ENCODE measurements at regions not wholly inside any gene's neighbourhood (a gene's known extent, or its start where the extent isn't known, plus 50 kb on each side); places are given as distances from the start of the nearest gene placed in this dataset.

DNA sequence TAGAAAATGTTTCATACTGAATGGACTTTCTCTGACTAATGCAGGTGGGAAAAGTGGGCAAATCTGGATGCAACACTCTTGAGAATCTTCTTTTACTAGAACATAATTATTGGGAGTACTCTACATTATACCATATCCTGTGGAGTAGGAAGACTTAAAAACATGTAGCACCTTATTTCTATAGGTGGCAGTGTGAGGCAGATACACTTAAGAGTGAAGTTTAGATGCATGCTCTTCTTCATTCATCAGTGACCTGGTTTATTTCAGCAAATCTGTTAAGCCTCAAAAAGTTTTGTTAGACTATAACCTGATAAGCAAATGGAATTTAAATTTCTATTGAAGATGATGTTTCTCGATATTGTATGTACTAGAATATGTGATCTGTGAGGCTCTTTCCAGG is 1087.1 kb upstream of the LRRN3 start:
- Histone ChIP-seq H4K20me1 (ENCODE audit: insufficient read depth, low read length) (no peaks in the 10 kb centered on the region), H3F3A (ENCODE audit: insufficient read depth, low read length) (no peaks in the 10 kb centered on the region), H3K4me1 (ENCODE audit: insufficient read depth, low read length, severe bottlenecking) (no peaks in the 10 kb centered on the region), H3K36me3 (ENCODE audit: insufficient read depth, low read length) (no peaks in the 10 kb centered on the region), H3K27me3 (ENCODE audit: insufficient read depth, low read length) (no peaks in the 10 kb centered on the region), H3K4me3 (ENCODE audit: low read depth, low read length, poor library complexity, severe bottlenecking) (no peak overlapping the region), H3K9me2 (ENCODE audit: low read depth, low read length) (no peaks in the 10 kb centered on the region), H3K9me3 (ENCODE audit: low read length) (no peaks in the 10 kb centered on the region), H2AFZ (ENCODE audit: low read length) (no peak overlapping the region), H3K27ac (ENCODE audit: low read depth, low read length, poor library complexity, severe bottlenecking) (no peak overlapping the region), H3K9ac (ENCODE audit: low read length) (no peak overlapping the region), H3K79me2 (ENCODE audit: insufficient read depth, low read length) (no peaks in the 10 kb centered on the region), H3K4me2 (ENCODE audit: low read length) (no peak overlapping the region)
- TF ChIP-seq, protein P1, sequence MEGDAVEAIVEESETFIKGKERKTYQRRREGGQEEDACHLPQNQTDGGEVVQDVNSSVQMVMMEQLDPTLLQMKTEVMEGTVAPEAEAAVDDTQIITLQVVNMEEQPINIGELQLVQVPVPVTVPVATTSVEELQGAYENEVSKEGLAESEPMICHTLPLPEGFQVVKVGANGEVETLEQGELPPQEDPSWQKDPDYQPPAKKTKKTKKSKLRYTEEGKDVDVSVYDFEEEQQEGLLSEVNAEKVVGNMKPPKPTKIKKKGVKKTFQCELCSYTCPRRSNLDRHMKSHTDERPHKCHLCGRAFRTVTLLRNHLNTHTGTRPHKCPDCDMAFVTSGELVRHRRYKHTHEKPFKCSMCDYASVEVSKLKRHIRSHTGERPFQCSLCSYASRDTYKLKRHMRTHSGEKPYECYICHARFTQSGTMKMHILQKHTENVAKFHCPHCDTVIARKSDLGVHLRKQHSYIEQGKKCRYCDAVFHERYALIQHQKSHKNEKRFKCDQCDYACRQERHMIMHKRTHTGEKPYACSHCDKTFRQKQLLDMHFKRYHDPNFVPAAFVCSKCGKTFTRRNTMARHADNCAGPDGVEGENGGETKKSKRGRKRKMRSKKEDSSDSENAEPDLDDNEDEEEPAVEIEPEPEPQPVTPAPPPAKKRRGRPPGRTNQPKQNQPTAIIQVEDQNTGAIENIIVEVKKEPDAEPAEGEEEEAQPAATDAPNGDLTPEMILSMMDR (IDR thresholded peaks at IDR 0.05; ENCODE audit: low read length) = peak; percentile 15; the same call in 1 of the 2 replicates
- TF ChIP-seq EZH2 (IDR thresholded peaks at IDR 0.05; ENCODE audit: borderline replicate concordance, low read length) = no peak

DNA sequence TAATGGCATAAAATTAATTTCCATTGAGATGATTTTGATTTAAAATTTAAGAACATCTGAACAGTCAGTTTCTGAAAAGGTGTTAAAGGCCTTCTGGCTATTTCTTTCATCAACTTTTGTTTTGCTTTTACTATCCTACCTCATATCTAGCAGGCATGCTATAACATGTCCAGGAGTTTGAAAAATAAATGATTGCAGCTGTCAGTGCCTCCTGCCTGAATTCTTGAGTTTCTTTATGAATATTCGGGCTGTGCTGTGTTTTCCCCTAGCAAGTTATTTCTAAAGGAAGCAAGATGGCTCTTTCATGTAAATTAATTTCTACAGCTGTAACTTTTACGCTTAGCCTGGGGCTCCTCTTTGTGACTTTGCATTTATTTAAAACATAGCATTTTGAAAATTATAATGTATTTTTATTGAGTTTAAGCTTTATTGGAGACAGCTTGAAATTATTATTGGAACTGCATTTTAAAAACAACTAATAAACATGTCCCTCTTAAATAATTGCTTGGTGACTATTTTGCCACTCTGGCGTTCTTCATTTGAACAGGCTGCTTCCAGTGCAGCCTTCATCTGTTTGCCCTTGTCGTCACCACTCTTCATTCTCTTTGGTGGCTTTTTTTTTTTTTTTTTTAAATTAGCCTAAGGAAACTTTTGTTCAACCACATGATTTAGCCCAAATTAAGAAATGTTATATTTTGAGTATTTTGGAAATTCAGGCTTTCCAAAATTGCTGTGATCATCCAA is 1083.4 kb upstream of the LRRN3 start:
- Histone ChIP-seq H3K4me3 (ENCODE audit: low read depth, low read length, poor library complexity, severe bottlenecking) (no peak overlapping the region), H2AFZ (ENCODE audit: low read length) (no peak overlapping the region), H3F3A (ENCODE audit: insufficient read depth, low read length) (no peaks in the 10 kb centered on the region), H3K4me2 (ENCODE audit: low read length) (no peak overlapping the region), H3K9me3 (ENCODE audit: low read length) (no peaks in the 10 kb centered on the region), H3K27me3 (ENCODE audit: insufficient read depth, low read length) (no peaks in the 10 kb centered on the region), H3K79me2 (ENCODE audit: insufficient read depth, low read length) (no peaks in the 10 kb centered on the region), H3K4me1 (ENCODE audit: insufficient read depth, low read length, severe bottlenecking) (no peaks in the 10 kb centered on the region), H4K20me1 (ENCODE audit: insufficient read depth, low read length) (no peaks in the 10 kb centered on the region), H3K9ac (ENCODE audit: low read length) (no peak overlapping the region), H3K27ac (ENCODE audit: low read depth, low read length, poor library complexity, severe bottlenecking) (no peak overlapping the region), H3K9me2 (ENCODE audit: low read depth, low read length) (no peaks in the 10 kb centered on the region), H3K36me3 (ENCODE audit: insufficient read depth, low read length) (no peaks in the 10 kb centered on the region)
- TF ChIP-seq, protein P1 (IDR thresholded peaks at IDR 0.05; ENCODE audit: low read length) = no peak
- TF ChIP-seq EZH2 (IDR thresholded peaks at IDR 0.05; ENCODE audit: borderline replicate concordance, low read length) = no peak

DNA sequence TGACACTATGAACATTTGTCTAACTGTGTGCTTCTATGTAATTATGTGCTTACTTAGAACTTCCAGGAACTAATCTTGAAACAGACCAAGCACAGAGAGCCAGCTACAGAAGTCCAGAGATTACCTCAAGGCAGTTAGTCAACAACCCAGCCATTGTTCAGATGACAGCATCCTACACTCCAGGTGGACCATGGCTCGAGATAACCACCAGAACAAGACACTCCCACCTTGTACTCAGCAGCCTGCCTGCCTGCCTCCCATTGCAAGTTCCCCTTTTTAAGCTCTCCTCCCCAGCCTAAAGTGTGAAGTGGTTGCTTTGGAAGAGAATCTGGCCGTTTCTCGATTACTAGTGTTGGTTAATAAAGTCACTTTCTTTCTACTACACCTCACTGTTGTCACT is 1080.6 kb upstream of the LRRN3 start:
- no peak overlapping the region for H2AFZ ChIP-seq (ENCODE audit: low read length)
- H3K4me2 ChIP-seq (ENCODE audit: low read length) = no peak overlapping the region
- H3K27ac ChIP-seq (ENCODE audit: low read depth, low read length, poor library complexity, severe bottlenecking) = no peak overlapping the region
- no peaks in the 10 kb centered on the region for H3K36me3 ChIP-seq (ENCODE audit: insufficient read depth, low read length)
- no peak overlapping the region for H3K4me3 ChIP-seq (ENCODE audit: low read depth, low read length, poor library complexity, severe bottlenecking)
- H3K9me3 ChIP-seq (ENCODE audit: low read length) = no peaks in the 10 kb centered on the region
- no peaks in the 10 kb centered on the region for H3K4me1 ChIP-seq (ENCODE audit: insufficient read depth, low read length, severe bottlenecking)
- no peaks in the 10 kb centered on the region for H4K20me1 ChIP-seq (ENCODE audit: insufficient read depth, low read length)
- H3K79me2 ChIP-seq (ENCODE audit: insufficient read depth, low read length) = no peaks in the 10 kb centered on the region
- no peaks in the 10 kb centered on the region for H3K9me2 ChIP-seq (ENCODE audit: low read depth, low read length)
- H3K27me3 ChIP-seq (ENCODE audit: insufficient read depth, low read length) = no peaks in the 10 kb centered on the region
- no peaks in the 10 kb centered on the region for H3F3A ChIP-seq (ENCODE audit: insufficient read depth, low read length)
- no peak overlapping the region for H3K9ac ChIP-seq (ENCODE audit: low read length)
- TF ChIP-seq, protein P1 (IDR thresholded peaks at IDR 0.05; ENCODE audit: low read length) = no peak
- no peak for TF ChIP-seq EZH2 (IDR thresholded peaks at IDR 0.05; ENCODE audit: borderline replicate concordance, low read length)
